Posterior cingulate gyrus (tissue), 11 donors: ENCODE measurements at regions not wholly inside any gene's neighbourhood (a gene's known extent, or its start where the extent isn't known, plus 50 kb on each side); places are given as distances from the start of the nearest gene placed in this dataset.
"Not testable (repeated sequence)": the region's sequence is repeated elsewhere in the genome, so short reads cannot be mapped to it uniquely, and the experiment has no call there.

ENCODE experiments used
- DNase-seq, 10 donors: peaks; one replicate each; pipeline versions ENCODE4 v3.0.0 to v3.0.0-alpha.2; 2020 to 2021; ENCODE audit warnings: mixed read lengths in 3 of 10
- intact Hi-C: fragments of 100-400 bp; cut with DNase I; formaldehyde crosslinking; loops from one replicate; pipeline ENCODE4 v1.15.1; 2023

- intact Hi-C loops, result no loop called here
Measured at GRCh38 chr13:50524560-50524959, 318.9 kb downstream of the DLEU7 start.

GRCh38 chr13:50526661-50527071 lies 316.8 kb downstream of the DLEU7 start:
- intact Hi-C loops, result no loop called here
- DNase-seq, result peak in 3 of 10 donors; percentile 14 to 82 (median 62)

More at GRCh38 chr13:50524560-50524959, 318.9 kb downstream of the DLEU7 start:
- no peak for DNase-seq

- intact Hi-C loops, result no loop called here
- peak in 3 of 10 donors; percentile 20 to 68 (median 49) for DNase-seq
Measured at GRCh38 chr13:50527188-50527587, 316.3 kb downstream of the DLEU7 start.

- intact Hi-C loops, result no loop called here
- peak in 1 of 10 donors; percentile 60 for DNase-seq
Measured at GRCh38 chr13:50527612-50528509, 315.6 kb downstream of the DLEU7 start.

- DNase-seq, result peak; percentile 46 to 94 (median 63)
- intact Hi-C loops, result no loop called here
Measured at GRCh38 chr13:50529154-50529882, 314.2 kb downstream of the DLEU7 start.

- intact Hi-C loops, result loop anchor here (2.0 to 5.0 kb wide), 3 partner anchors 270 to 555 kb away; no protein-coding TSS in a partner anchor
- DNase-seq, result no peak
Measured at GRCh38 chr13:50531917-50532899, 311.3 kb downstream of the DLEU7 start.

- intact Hi-C loops, result no loop called here
- no peak for DNase-seq
Measured at GRCh38 chr13:50535050-50535449, 308.4 kb downstream of the DLEU7 start.

- DNase-seq, result no peak
- intact Hi-C loops, result no loop called here
Measured at GRCh38 chr13:50537029-50537428, 306.5 kb downstream of the DLEU7 start.

- intact Hi-C loops, result no loop called here
- DNase-seq, result no peak
Measured at GRCh38 chr13:50539791-50540530, 303.5 kb downstream of the DLEU7 start.

GRCh38 chr13:50543141-50543540 lies 300.4 kb downstream of the DLEU7 start:
- intact Hi-C loops, result no loop called here
- no peak for DNase-seq

- intact Hi-C loops, result no loop called here
- DNase-seq, result peak in 7 of 10 donors; percentile 14 to 85 (median 39)
Measured at GRCh38 chr13:50543782-50544181, 299.7 kb downstream of the DLEU7 start.

GRCh38 chr13:50544211-50544610 lies 299.3 kb downstream of the DLEU7 start:
- intact Hi-C loops, result no loop called here
- DNase-seq, result no peak

- DNase-seq, intact Hi-C loops: not testable (repeated sequence)
Measured at GRCh38 chr13:50547175-50547574, 296.3 kb downstream of the DLEU7 start.

- intact Hi-C loops, result no loop called here
- DNase-seq, result no peak
Measured at GRCh38 chr13:50548586-50548985, 294.9 kb downstream of the DLEU7 start.

GRCh38 chr13:50549221-50549942 lies 294.1 kb downstream of the DLEU7 start:
- DNase-seq, result no peak
- intact Hi-C loops, result no loop called here

- intact Hi-C loops, result no loop called here
- no peak for DNase-seq
Measured at GRCh38 chr13:50550151-50550550, 293.3 kb downstream of the DLEU7 start.

GRCh38 chr13:50552424-50552966 lies 291.0 kb downstream of the DLEU7 start:
- intact Hi-C loops, result no loop called here
- DNase-seq, result no peak

- no peak for DNase-seq
- intact Hi-C loops, result no loop called here
Measured at GRCh38 chr13:50561739-50562138, 281.8 kb downstream of the DLEU7 start.

- intact Hi-C loops, result no loop called here
- no peak for DNase-seq
Measured at GRCh38 chr13:50566646-50567045, 276.8 kb downstream of the DLEU7 start.
